SK-N-SH (cell line): ENCODE measurements at regions not wholly inside any gene's neighbourhood (a gene's known extent, or its start where the extent isn't known, plus 50 kb on each side); places are given as distances from the start of the nearest gene placed in this dataset.

Experiments
- CTCF ChIP-seq: fragments of 200-600 bp; sonication (generic); IDR thresholded peaks from 2 replicates; pipeline ENCODE4 v1.6.1; 2017; ENCODE audit warnings: antibody characterized with exemption, mild to moderate bottlenecking, moderate library complexity
- MAX ChIP-seq: IDR thresholded peaks from 2 replicates; pipeline ENCODE4 v1.4.0; 2012; ENCODE audit warnings: low read depth
- MEF2A ChIP-seq: IDR thresholded peaks from 2 replicates; pipeline ENCODE4 v1.4.0; 2012; ENCODE audit warnings: low read depth, borderline replicate concordance
- YY1 ChIP-seq: IDR thresholded peaks from 2 replicates; pipeline ENCODE4 v1.4.0; 2012; ENCODE audit warnings: low read depth, mild to moderate bottlenecking

GRCh38 chr7:131012477-131013031 lies 278.5 kb upstream of the KLF14 start:
- TF ChIP-seq YY1 = no peak
- TF ChIP-seq MEF2A = no peak
- TF ChIP-seq CTCF = no peak
- TF ChIP-seq MAX = no peak
